CD14-positive monocyte (primary cell): ENCODE measurements at regions not wholly inside any gene's neighbourhood (a gene's known extent, or its start where the extent isn't known, plus 50 kb on each side); places are given as distances from the start of the nearest gene placed in this dataset.

ENCODE experiments used
- DNase-seq, 3 donors: peaks; one replicate each; pipeline ENCODE4 v3.0.0-alpha.2; 2011 to 2022
- H2AFZ ChIP-seq: 2 replicates; pipeline ENCODE4 v1.6.0; 2012; ENCODE audit warnings: mild to moderate bottlenecking, low read depth, low read length, inconsistent platforms; ENCODE audit not compliant: insufficient read depth, poor library complexity, severe bottlenecking
- H3K27ac ChIP-seq, 2 donors: 1 replicate in 1 of 2; 2 replicates in 1 of 2; pipeline ENCODE4 v1.5.1; 2012 to 2013; ENCODE audit warnings: low read length in 2 of 2, control low read depth in 1 of 2, inconsistent platforms in 1 of 2, low read depth in 1 of 2, mild to moderate bottlenecking in 1 of 2
- H3K27me3 ChIP-seq, 2 donors: one replicate each; pipeline versions ENCODE4 v1.6.0 to v1.6.1; 2011 to 2013; ENCODE audit warnings: low read length in 2 of 2; ENCODE audit not compliant: control insufficient read depth in 2 of 2, insufficient read depth in 2 of 2
- H3K36me3 ChIP-seq, 2 donors: replicated peaks in 1 of 2; 1 replicate in 1 of 2; 2 replicates in 1 of 2; pipeline versions ENCODE4 v1.5.1 to v1.6.1; 2012 to 2013; ENCODE audit warnings: low read length in 2 of 2, control low read depth in 1 of 2, inconsistent platforms in 1 of 2, mild to moderate bottlenecking in 1 of 2; ENCODE audit not compliant: insufficient read depth in 2 of 2, control insufficient read depth in 1 of 2
- H3K4me1 ChIP-seq, 2 donors: 1 replicate in 1 of 2; 2 replicates in 1 of 2; pipeline versions ENCODE4 v1.5.1 to v1.6.1; 2012 to 2013; ENCODE audit warnings: low read length in 2 of 2, control low read depth in 1 of 2, inconsistent platforms in 1 of 2, mild to moderate bottlenecking in 1 of 2, moderate library complexity in 1 of 2; ENCODE audit not compliant: insufficient read depth in 2 of 2, control insufficient read depth in 1 of 2
- H3K4me2 ChIP-seq: replicated peaks from 2 replicates; pipeline ENCODE3; 2012; ENCODE audit warnings: low read length, moderate library complexity, mild to moderate bottlenecking; ENCODE audit not compliant: poor library complexity, severe bottlenecking; ENCODE audit errors: extremely low read depth
- H3K4me3 ChIP-seq, 3 experiments: fragments of 200-600 bp in 1 of 3; sonication (generic) in 1 of 3; replicated peaks in 1 of 3; 1 replicate in 2 of 3; 2 replicates in 1 of 3; pipeline ENCODE4 v1.5.1; 2011 to 2013; ENCODE audit warnings: low read length in 3 of 3, mild to moderate bottlenecking in 3 of 3, control low read depth in 2 of 3, low read depth in 2 of 3, inconsistent platforms in 1 of 3, moderate library complexity in 1 of 3
- H3K79me2 ChIP-seq: 2 replicates; pipeline ENCODE4 v1.6.0; 2012; ENCODE audit warnings: mild to moderate bottlenecking, control low read depth, inconsistent platforms, low read length, moderate library complexity; ENCODE audit not compliant: insufficient read depth
- H3K9ac ChIP-seq: 2 replicates; pipeline ENCODE4 v1.6.0; 2017; ENCODE audit warnings: low read length, mild to moderate bottlenecking; ENCODE audit not compliant: insufficient read depth, poor library complexity, severe bottlenecking
- H3K9me3 ChIP-seq, 2 donors: replicated peaks in 1 of 2; 1 replicate in 1 of 2; 2 replicates in 1 of 2; pipeline versions ENCODE4 v1.5.1 to v1.6.1; 2012 to 2013; ENCODE audit warnings: low read length in 2 of 2, control low read depth in 1 of 2; ENCODE audit not compliant: control insufficient read depth in 1 of 2, insufficient read depth in 1 of 2
- H4K20me1 ChIP-seq: 2 replicates; pipeline ENCODE4 v1.6.0; 2012; ENCODE audit warnings: mild to moderate bottlenecking, low read length, control low read depth, moderate library complexity; ENCODE audit not compliant: insufficient read depth
- H3K27ac Mint-ChIP-seq, 7 donors: one replicate each; pipeline ENCODE4 v1.8.0; 2020; ENCODE audit warnings: mild to moderate bottlenecking in 7 of 7, mixed read lengths in 7 of 7, moderate library complexity in 6 of 7, inconsistent platforms in 2 of 7
- H3K27me3 Mint-ChIP-seq, 3 donors: one replicate each; pipeline ENCODE4 v1.8.0; 2021 to 2022; ENCODE audit warnings: low read depth in 3 of 3, mild to moderate bottlenecking in 3 of 3, mixed read lengths in 3 of 3, moderate library complexity in 3 of 3, inconsistent platforms in 1 of 3
- H3K36me3 Mint-ChIP-seq, 2 donors: one replicate each; pipeline ENCODE4 v1.8.0; 2020; ENCODE audit warnings: mixed read lengths in 2 of 2, inconsistent platforms in 1 of 2, mild to moderate bottlenecking in 1 of 2
- H3K4me1 Mint-ChIP-seq: one replicate; pipeline ENCODE4 v1.8.0; 2020; ENCODE audit warnings: mild to moderate bottlenecking, mixed read lengths
- H3K4me3 Mint-ChIP-seq, 2 donors: one replicate each; pipeline ENCODE4 v1.8.0; 2020; ENCODE audit warnings: mild to moderate bottlenecking in 2 of 2, mixed read lengths in 2 of 2, moderate library complexity in 1 of 2
- H3K9me3 Mint-ChIP-seq, 7 donors: one replicate each; pipeline ENCODE4 v1.8.0; 2020 to 2022; ENCODE audit warnings: mixed read lengths in 7 of 7, mild to moderate bottlenecking in 6 of 7, moderate library complexity in 6 of 7, inconsistent platforms in 2 of 7
- CTCF ChIP-seq: fragments of 200-600 bp; IDR thresholded peaks from one replicate; pipeline ENCODE4 v1.8.0; 2022; ENCODE audit warnings: antibody characterized with exemption, mild to moderate bottlenecking
- WGBS: methylation state at CpG from one replicate; pipeline ENCODE4 v1.1.5; 2013; ENCODE audit warnings: missing lambda C conversion rate; ENCODE audit not compliant: insufficient coverage; 5-methylcytosine and 5-hydroxymethylcytosine counted together
- intact Hi-C, 2 donors: fragments of 100-400 bp; cut with micrococcal nuclease; formaldehyde crosslinking; loops; one replicate each; pipeline versions ENCODE4 v1.15.0 to v1.15.1; 2023

GRCh38 chr2:147530033-147530432 is 314.8 kb upstream of the ACVR2A start:
- TF ChIP-seq CTCF = no peak
- H3K36me3 ChIP-seq = no peaks in the 10 kb centered on the region
- H3K36me3 Mint-ChIP-seq = no peaks in the 10 kb centered on the region
- H3K4me3 Mint-ChIP-seq = no peak overlapping the region
- no peak overlapping the region for H3K27ac ChIP-seq
- no peaks in the 10 kb centered on the region for H3K27me3 ChIP-seq
- no peaks in the 10 kb centered on the region for H3K9me3 ChIP-seq
- no peaks in the 10 kb centered on the region for H3K4me1 Mint-ChIP-seq
- intact Hi-C loops = no loop called here
- H4K20me1 ChIP-seq = no peaks in the 10 kb centered on the region
- H3K4me1 ChIP-seq = no peaks in the 10 kb centered on the region
- peaks cover 0 to 2% (median 2%) of the 10 kb centered on the region in 3 donors for H3K27me3 Mint-ChIP-seq
- no peak overlapping the region for H3K9ac ChIP-seq
- H3K4me2 ChIP-seq = no peak overlapping the region
- H2AFZ ChIP-seq = no peak overlapping the region
- H3K79me2 ChIP-seq = no peaks in the 10 kb centered on the region
- peaks cover 0 to 3% (median 0%) of the 10 kb centered on the region in 7 donors for H3K9me3 Mint-ChIP-seq
- H3K4me3 ChIP-seq = no peak overlapping the region
- H3K27ac Mint-ChIP-seq = no peak overlapping the region
- WGBS = no CpG with 5 or more reads among the region's 3 CpGs
- DNase-seq = no peak

GRCh38 chr2:147525819-147526489 is 318.9 kb upstream of the ACVR2A start:
- intact Hi-C loops = no loop called here
- Histone ChIP-seq H4K20me1 (no peaks in the 10 kb centered on the region), H3K4me1 (no peaks in the 10 kb centered on the region), H3K27ac (no peak overlapping the region), H3K9ac (no peak overlapping the region), H3K36me3 (no peaks in the 10 kb centered on the region), H3K9me3 (no peaks in the 10 kb centered on the region), H3K4me2 (no peak overlapping the region), H3K4me3 (no peak overlapping the region), H2AFZ (no peak overlapping the region), H3K79me2 (no peaks in the 10 kb centered on the region), H3K27me3 (no peaks in the 10 kb centered on the region)
- no peak for DNase-seq
- Mint-ChIP-seq H3K27ac (no peak overlapping the region), H3K4me3 (peak overlapping the region in 1 of 2 donors; percentile 9), H3K9me3 (peaks cover 0 to 9% (median 4%) of the 10 kb centered on the region in 7 donors), H3K36me3 (no peaks in the 10 kb centered on the region), H3K27me3 (peaks cover 2 to 3% (median 3%) of the 10 kb centered on the region in 3 donors), H3K4me1 (no peaks in the 10 kb centered on the region)
- TF ChIP-seq CTCF = no peak
- WGBS = 35% methylated on average over 2 of the region's 3 CpGs
